H9 (cell line): ENCODE measurements at regions not wholly inside any gene's neighbourhood (a gene's known extent, or its start where the extent isn't known, plus 50 kb on each side); places are given as distances from the start of the nearest gene placed in this dataset.

Experiments used
- DNase-seq: peaks from one replicate; pipeline ENCODE4 v3.0.0-alpha.2; 2017
- H2AFZ ChIP-seq: one replicate; pipeline ENCODE4 v1.6.1; 2013; ENCODE audit warnings: mild to moderate bottlenecking, low read length, control low read depth, moderate library complexity
- H2AK5ac ChIP-seq: 2 replicates; pipeline ENCODE4 v1.6.1; 2013; ENCODE audit warnings: low read length, control low read depth, mixed read lengths; ENCODE audit not compliant: insufficient read length
- H2BK120ac ChIP-seq: one replicate; pipeline ENCODE4 v1.6.1; 2013; ENCODE audit warnings: low read depth, mild to moderate bottlenecking, low read length, control low read depth, inconsistent platforms; ENCODE audit not compliant: poor library complexity, severe bottlenecking
- H2BK12ac ChIP-seq: 2 replicates; pipeline ENCODE4 v1.6.1; 2013; ENCODE audit warnings: low read length, control low read depth, mixed read lengths, low read depth; ENCODE audit not compliant: insufficient read length
- H2BK15ac ChIP-seq: 2 replicates; pipeline ENCODE4 v1.6.1; 2013; ENCODE audit warnings: low read depth, low read length, control low read depth
- H2BK20ac ChIP-seq: one replicate; pipeline ENCODE4 v1.6.1; 2013; ENCODE audit warnings: low read depth, mild to moderate bottlenecking, low read length, control low read depth, inconsistent platforms; ENCODE audit not compliant: poor library complexity, severe bottlenecking
- H2BK5ac ChIP-seq: 2 replicates; pipeline ENCODE4 v1.6.1; 2013; ENCODE audit warnings: low read length, control low read depth, mixed read lengths; ENCODE audit not compliant: insufficient read length
- H3K14ac ChIP-seq: 2 replicates; pipeline ENCODE4 v1.6.1; 2013; ENCODE audit warnings: low read length, control low read depth; ENCODE audit not compliant: insufficient read depth
- H3K18ac ChIP-seq: 2 replicates; pipeline ENCODE4 v1.6.1; 2013; ENCODE audit warnings: low read depth, mild to moderate bottlenecking, mixed read lengths, low read length, control low read depth; ENCODE audit not compliant: insufficient read length
- H3K23ac ChIP-seq: 2 replicates; pipeline ENCODE4 v1.6.1; 2013; ENCODE audit warnings: low read length, control low read depth, mixed read lengths, low read depth; ENCODE audit not compliant: insufficient read length
- H3K23me2 ChIP-seq: 2 replicates; pipeline ENCODE4 v1.6.1; 2013; ENCODE audit warnings: low read depth, mild to moderate bottlenecking, mixed read lengths, low read length, control low read depth; ENCODE audit not compliant: insufficient read length, poor library complexity, severe bottlenecking
- H3K27ac ChIP-seq: 2 replicates; pipeline ENCODE4 v1.5.1; 2013; ENCODE audit warnings: low read length, control low read depth, mixed read lengths, low read depth; ENCODE audit not compliant: insufficient read length
- H3K27me3 ChIP-seq: 2 replicates; pipeline ENCODE4 v1.6.1; 2013; ENCODE audit warnings: low read length, control low read depth, inconsistent platforms; ENCODE audit not compliant: insufficient read depth
- H3K4ac ChIP-seq: 2 replicates; pipeline ENCODE4 v1.6.1; 2013; ENCODE audit warnings: low read depth, mild to moderate bottlenecking, control low read depth, inconsistent platforms, low read length, moderate library complexity
- H3K4me1 ChIP-seq: 2 replicates; pipeline ENCODE4 v1.6.1; 2013; ENCODE audit warnings: low read length, control low read depth, inconsistent platforms; ENCODE audit not compliant: insufficient read depth
- H3K4me2 ChIP-seq: 2 replicates; pipeline ENCODE4 v1.6.1; 2013; ENCODE audit warnings: low read length, control low read depth, mixed read lengths; ENCODE audit not compliant: insufficient read length, insufficient read depth
- H3K56ac ChIP-seq: 2 replicates; pipeline ENCODE4 v1.6.1; 2013; ENCODE audit warnings: low read depth, mild to moderate bottlenecking, mixed read lengths, low read length, control low read depth; ENCODE audit not compliant: insufficient read length
- H3K79me1 ChIP-seq: 2 replicates; pipeline ENCODE4 v1.6.1; 2013; ENCODE audit warnings: low read depth, mild to moderate bottlenecking, moderate library complexity, low read length, control low read depth, inconsistent platforms; ENCODE audit not compliant: insufficient read depth, poor library complexity, severe bottlenecking
- H3K79me2 ChIP-seq: 2 replicates; pipeline ENCODE4 v1.6.1; 2013; ENCODE audit warnings: low read length, control low read depth, inconsistent platforms; ENCODE audit not compliant: insufficient read depth
- H3K9ac ChIP-seq: 2 replicates; pipeline ENCODE4 v1.6.1; 2013; ENCODE audit warnings: low read length, control low read depth, mixed read lengths; ENCODE audit not compliant: insufficient read length; ENCODE audit errors: extremely low read depth
- H3K9me3 ChIP-seq: one replicate; pipeline ENCODE4 v1.6.1; 2013; ENCODE audit warnings: low read depth, low read length, inconsistent platforms; ENCODE audit not compliant: control insufficient read depth
- H3T11ph ChIP-seq: one replicate; pipeline ENCODE4 v1.6.1; 2013; ENCODE audit warnings: mild to moderate bottlenecking, low read length, control low read depth, inconsistent platforms
- H4K20me1 ChIP-seq: one replicate; pipeline ENCODE4 v1.6.1; 2013; ENCODE audit not compliant: control insufficient read depth, insufficient read length, insufficient read depth
- H4K5ac ChIP-seq: 2 replicates; pipeline ENCODE4 v1.6.1; 2013; ENCODE audit warnings: low read depth, mild to moderate bottlenecking, mixed read lengths, low read length, control low read depth; ENCODE audit not compliant: insufficient read length
- H4K8ac ChIP-seq: replicated peaks from 2 replicates; pipeline ENCODE4 v1.6.1; 2013; ENCODE audit warnings: low read length, control low read depth, mixed read lengths, low read depth; ENCODE audit not compliant: insufficient read length
- H4K91ac ChIP-seq: 2 replicates; pipeline ENCODE4 v1.6.1; 2013; ENCODE audit warnings: low read depth, mild to moderate bottlenecking, moderate library complexity, mixed read lengths, low read length, control low read depth; ENCODE audit not compliant: insufficient read length
- H3K27ac Mint-ChIP-seq, 3 experiments: 2 replicates in 2 of 3; 3 replicates in 1 of 3; pipeline ENCODE4 v1.8.0; 2020 to 2021; ENCODE audit warnings: mixed read lengths in 3 of 3, mild to moderate bottlenecking in 1 of 3, moderate library complexity in 1 of 3
- H3K27me3 Mint-ChIP-seq: 2 replicates; pipeline ENCODE4 v1.8.0; 2021; ENCODE audit warnings: low read depth, mild to moderate bottlenecking, moderate library complexity, mixed read lengths
- H3K36me3 Mint-ChIP-seq, 3 experiments: 2 replicates in 2 of 3; 3 replicates in 1 of 3; pipeline ENCODE4 v1.8.0; 2020 to 2021; ENCODE audit warnings: low read depth in 3 of 3, mixed read lengths in 3 of 3; ENCODE audit not compliant: insufficient read depth in 1 of 3
- H3K4me1 Mint-ChIP-seq, 2 experiments: 2 replicates each; pipeline ENCODE4 v1.8.0; 2020; ENCODE audit warnings: mixed read lengths in 2 of 2
- H3K4me3 Mint-ChIP-seq, 2 experiments: 2 replicates in 1 of 2; 3 replicates in 1 of 2; pipeline ENCODE4 v1.8.0; 2020 to 2021; ENCODE audit warnings: mild to moderate bottlenecking in 2 of 2, mixed read lengths in 2 of 2, moderate library complexity in 1 of 2
- H3K9me3 Mint-ChIP-seq, 2 experiments: 2 replicates in 1 of 2; 3 replicates in 1 of 2; pipeline ENCODE4 v1.8.0; 2020; ENCODE audit warnings: mild to moderate bottlenecking in 2 of 2, mixed read lengths in 2 of 2, moderate library complexity in 1 of 2
- CTCF ChIP-seq: fragments of 200-600 bp; sonication (generic); conservative IDR thresholded peaks from 3 replicates; pipeline ENCODE4 v1.8.0; 2021; ENCODE audit warnings: antibody characterized with exemption, mild to moderate bottlenecking
- WGBS: extraction: QIAGEN DNeasy Blood & Tissue Kit; methylation state at CpG from one replicate; pipeline ENCODE4 v1.1.7; 2013; ENCODE audit warnings: missing lambda C conversion rate, low lambda C conversion rate, mixed read lengths; ENCODE audit not compliant: insufficient read length; ENCODE audit errors: extremely low coverage; 5-methylcytosine and 5-hydroxymethylcytosine counted together

- Histone ChIP-seq H3K79me2 (no peaks in the 10 kb centered on the region), H2AFZ (no peak overlapping the region), H3K23ac (no peak overlapping the region), H3K27me3 (no peaks in the 10 kb centered on the region), H2AK5ac (no peak overlapping the region), H2BK5ac (no peak overlapping the region), H3K9me3 (no peaks in the 10 kb centered on the region), H3K23me2 (no peaks in the 10 kb centered on the region), H3K56ac (no peak overlapping the region), H3K4me1 (no peaks in the 10 kb centered on the region), H3K79me1 (no peaks in the 10 kb centered on the region), H3K4ac (no peak overlapping the region), H4K8ac (no peak overlapping the region), H4K5ac (no peak overlapping the region), H4K20me1 (no peaks in the 10 kb centered on the region), H3K18ac (no peak overlapping the region), H3K9ac (no peak overlapping the region), H3T11ph (no peak overlapping the region), H2BK20ac (no peak overlapping the region), H2BK15ac (no peak overlapping the region), H3K4me2 (no peak overlapping the region), H3K14ac (no peak overlapping the region), H4K91ac (no peak overlapping the region), H2BK120ac (no peak overlapping the region), H2BK12ac (no peak overlapping the region), H3K27ac (no peak overlapping the region)
- Mint-ChIP-seq H3K4me3 (no peak overlapping the region), H3K27ac (no peak overlapping the region; a peak in 1 of 7 replicates), H3K27me3 (no peaks in the 10 kb centered on the region), H3K4me1 (peaks cover 3 to 6% of the 10 kb centered on the region in 2 experiments; a peak in 3 of 4 replicates), H3K36me3 (no peaks in the 10 kb centered on the region), H3K9me3 (no peaks in the 10 kb centered on the region)
- no CpG with 5 or more reads among the region's 2 CpGs for WGBS
- no peak for DNase-seq
- TF ChIP-seq CTCF: no peak
Observed at GRCh38 chr10:121405549-121405948, 192.7 kb downstream of the FGFR2 start.
